ENCODE measurements at regions not wholly inside any gene's neighbourhood (a gene's known extent, or its start where the extent isn't known, plus 50 kb on each side); places are given as distances from the start of the nearest gene placed in this dataset.
A peak's percentile ranks its signal among the peaks of the same experiment; 100 is the strongest.

GRCh38 chr15:94177112-94177511 is 54.2 kb upstream of the MCTP2 start:
- no peak for DNase-seq

DNA sequence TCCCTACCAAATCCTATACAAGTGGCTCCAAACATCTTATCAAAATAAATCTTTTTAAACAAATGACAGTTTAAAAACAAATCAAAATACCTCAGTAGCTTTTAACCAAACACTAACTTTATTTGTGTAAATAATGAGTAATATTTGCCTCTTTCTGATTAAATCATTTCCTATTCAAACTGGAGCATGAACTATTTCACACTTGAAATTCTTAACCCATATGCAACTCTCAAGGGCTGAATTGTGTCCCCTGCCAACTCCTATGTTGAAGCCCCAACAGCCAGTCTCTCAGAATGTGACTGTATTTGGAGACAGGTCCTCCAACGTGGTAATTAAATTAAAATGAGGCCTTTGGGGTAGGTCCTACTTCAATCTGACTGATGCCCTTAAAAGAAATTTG is 55.9 kb upstream of the MCTP2 start:
- DNase-seq, result no peak

GRCh38 chr15:94174399-94174802 is 57.0 kb upstream of the MCTP2 start:
- no peak for DNase-seq

DNA sequence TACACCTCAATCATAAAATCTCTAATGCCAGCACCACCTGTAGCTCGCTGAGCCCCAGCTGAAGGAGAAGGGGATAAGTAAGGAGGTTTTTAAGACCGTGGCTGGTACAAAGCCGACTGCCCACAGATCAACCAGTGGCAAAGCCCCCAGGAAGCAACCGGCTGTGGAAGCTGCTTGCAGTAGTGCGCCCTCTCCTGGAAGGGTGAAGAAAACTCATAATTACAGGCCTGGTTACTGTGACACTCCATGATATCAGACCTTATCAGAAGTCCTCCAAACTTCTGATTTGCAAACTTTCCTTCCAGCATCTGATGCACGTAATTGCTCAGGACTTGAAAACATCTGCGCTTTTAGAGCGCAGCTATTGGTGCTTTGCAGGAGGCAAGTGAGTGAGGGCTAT is 63.1 kb upstream of the MCTP2 start:
- no peak for DNase-seq

DNA sequence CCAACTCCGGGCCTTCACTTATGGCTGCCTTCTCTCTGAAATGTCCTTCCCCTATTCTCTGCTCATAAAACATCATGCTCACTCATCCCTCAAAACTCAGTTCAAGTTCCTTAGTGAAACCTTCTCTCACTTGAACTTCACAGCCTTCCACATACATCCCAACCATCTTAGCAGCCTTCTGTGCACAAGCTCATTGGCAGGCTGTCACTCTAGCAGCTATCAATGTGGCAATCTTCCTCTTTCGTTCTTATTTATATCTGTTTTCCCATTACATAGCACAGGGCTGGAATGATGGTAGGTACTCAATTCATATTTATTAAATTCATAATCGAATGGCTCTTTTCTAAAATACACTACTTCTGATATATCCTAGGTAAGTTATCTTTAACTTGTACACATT is 66.4 kb upstream of the MCTP2 start:
- no peak for DNase-seq

GRCh38 chr15:94164202-94164807 is 67.1 kb upstream of the MCTP2 start:
- DNase-seq, result no peak

- no peak for DNase-seq
These were observed 68.4 kb upstream of the MCTP2 start for GRCh38 chr15:94162939-94163338.

DNA sequence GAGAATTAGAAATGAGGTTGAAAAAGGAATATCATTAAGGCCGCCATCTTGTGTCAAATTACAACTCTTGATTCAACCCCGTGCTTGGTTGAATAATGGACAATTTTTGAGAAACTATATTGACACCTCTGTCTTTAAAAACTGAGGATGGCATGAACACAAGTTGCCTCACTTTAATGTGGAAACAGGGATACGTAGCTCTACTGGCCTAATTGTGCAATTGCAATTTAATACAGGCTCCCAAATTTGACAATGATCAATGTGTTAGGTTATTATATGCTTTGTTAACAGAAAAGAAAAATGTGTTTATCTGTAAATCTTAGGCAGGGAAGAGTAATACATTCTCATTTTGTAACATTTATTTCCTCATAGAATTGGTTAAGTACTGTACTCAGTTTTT is 77.1 kb upstream of the MCTP2 start:
- no peak for DNase-seq

GRCh38 chr15:94145046-94145445 is 86.3 kb upstream of the MCTP2 start:
- no peak for DNase-seq

DNA sequence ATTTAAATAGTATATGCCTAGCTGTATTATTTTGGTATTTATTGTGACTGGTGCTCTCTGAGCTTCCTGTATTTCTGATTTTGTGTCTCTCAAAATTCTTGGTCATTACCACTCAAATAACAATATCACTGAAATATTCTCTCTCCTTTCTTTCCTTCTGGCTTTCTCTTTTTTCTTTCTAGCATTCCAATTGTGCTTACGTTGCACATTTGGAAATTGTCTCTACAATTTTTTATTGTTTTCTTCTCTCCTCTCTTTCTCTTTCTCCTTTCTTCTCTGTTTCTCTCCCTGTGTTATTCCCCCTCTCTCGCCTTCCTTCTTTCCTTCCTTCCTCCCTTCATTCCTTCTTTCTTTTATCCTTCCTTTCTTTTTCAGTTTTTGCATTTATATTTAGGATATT is 89.6 kb upstream of the MCTP2 start:
- no peak for DNase-seq

DNA sequence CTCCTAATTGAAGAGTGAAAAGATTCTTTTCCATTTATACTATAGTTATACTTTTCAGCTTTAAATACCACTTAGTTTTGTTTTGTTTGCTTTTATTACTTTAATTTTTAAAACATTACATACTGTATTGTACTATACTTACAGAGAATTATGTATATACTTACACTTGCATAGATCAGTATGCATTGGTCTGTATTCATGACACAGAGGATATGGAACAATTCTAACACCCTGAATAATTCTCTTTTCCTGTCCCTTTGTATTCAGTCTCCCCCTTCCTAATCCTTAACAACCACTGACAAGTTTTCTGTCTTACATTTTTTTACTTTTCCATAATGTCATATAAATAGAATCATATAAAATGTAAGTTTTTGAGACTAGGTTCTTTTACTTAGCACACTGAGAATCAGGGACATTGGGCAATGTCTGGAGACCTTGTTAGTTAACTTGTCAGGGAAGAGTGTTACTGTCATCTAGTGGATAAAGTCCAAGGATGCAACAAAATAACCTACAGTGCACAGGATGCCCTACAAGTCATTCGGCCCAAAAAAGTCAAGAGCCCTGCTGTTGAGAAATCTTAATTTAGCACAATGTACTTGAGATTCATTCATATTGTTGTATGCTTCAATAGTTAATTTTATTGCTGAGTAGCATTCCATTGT is 95.7 kb upstream of the MCTP2 start:
- no peak for DNase-seq

DNA sequence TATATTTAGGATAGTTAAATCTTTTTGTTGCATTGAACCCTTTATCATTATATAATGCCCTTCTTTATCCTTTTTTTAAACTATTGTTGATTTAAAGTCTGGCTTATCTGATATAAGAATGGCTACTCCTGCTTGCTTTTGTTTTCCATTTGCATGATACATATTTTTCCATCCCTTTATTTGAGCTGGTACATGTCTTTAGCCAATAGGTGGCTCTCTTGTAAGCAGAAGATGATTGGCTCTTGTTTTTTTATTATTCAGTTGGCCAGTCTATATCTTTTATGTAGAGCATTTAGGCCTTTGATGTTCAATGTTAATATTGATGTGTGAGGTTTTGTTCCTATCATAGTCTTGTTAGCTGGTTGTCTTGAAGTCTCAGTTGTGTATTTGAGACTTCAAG is 99.5 kb upstream of the MCTP2 start:
- DNase-seq, result no peak

DNA sequence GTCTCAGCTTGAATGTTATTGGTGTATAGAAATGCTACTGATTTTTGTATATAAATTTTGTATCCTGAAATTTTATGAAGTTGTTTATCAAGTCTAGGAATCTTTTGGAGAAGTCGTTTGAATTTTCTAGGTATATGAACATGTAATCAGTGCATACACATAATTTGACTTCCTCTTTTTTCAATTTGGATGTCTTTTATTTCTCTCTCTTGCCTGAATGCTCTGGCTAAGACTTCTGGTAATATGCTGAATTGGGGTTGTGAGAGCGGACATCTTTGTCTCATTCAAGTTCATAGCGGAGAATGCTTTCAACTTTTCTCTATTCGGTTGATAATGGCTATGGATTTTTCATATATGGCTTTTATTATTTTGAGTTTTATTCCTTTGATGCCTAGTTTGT is 100.9 kb upstream of the MCTP2 start:
- no peak for DNase-seq

GRCh38 chr15:94127006-94127405 is 104.4 kb upstream of the MCTP2 start:
- no peak for DNase-seq

- DNase-seq, result no peak
These were observed 105.7 kb upstream of the MCTP2 start for GRCh38 chr15:94125698-94126097.

DNA sequence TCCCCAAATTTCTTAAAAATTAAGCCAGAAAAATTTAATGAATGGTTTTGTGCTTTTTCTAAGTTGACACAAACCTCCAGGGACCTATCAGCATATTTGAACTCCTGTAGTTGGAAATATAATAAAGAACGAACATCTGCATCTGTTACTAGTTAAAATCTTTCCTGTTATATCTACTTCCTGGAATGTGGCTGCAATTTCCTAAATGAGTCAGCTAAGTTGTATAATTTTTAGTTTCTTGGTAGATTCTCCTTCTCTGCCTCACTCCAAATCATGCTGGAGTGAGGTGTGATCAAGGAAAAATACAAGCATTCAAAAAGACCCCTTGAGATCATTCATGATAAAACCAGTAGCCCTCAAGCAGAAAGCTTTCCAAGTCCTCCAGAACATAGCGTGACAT is 106.2 kb upstream of the MCTP2 start:
- no peak for DNase-seq

DNA sequence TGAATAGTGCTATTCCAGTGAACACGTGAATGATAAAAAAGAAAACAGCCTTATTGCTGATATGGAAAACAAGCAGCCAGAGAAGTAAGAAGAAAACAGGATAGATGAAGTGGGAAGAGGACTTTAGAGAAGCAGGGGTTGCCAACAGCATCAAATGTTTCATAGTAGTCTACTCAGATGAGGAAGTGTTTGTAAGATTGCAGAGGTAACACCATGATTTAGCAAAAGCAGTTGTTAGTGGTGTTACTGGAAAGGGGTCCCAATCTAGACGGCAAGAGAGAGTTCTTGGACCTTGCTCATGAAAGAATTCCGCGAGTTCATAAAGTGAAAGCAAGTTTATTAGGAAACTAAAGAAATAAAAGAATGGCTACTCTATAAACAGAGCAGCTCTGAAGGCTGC is 108.8 kb upstream of the MCTP2 start:
- no peak for DNase-seq

DNA sequence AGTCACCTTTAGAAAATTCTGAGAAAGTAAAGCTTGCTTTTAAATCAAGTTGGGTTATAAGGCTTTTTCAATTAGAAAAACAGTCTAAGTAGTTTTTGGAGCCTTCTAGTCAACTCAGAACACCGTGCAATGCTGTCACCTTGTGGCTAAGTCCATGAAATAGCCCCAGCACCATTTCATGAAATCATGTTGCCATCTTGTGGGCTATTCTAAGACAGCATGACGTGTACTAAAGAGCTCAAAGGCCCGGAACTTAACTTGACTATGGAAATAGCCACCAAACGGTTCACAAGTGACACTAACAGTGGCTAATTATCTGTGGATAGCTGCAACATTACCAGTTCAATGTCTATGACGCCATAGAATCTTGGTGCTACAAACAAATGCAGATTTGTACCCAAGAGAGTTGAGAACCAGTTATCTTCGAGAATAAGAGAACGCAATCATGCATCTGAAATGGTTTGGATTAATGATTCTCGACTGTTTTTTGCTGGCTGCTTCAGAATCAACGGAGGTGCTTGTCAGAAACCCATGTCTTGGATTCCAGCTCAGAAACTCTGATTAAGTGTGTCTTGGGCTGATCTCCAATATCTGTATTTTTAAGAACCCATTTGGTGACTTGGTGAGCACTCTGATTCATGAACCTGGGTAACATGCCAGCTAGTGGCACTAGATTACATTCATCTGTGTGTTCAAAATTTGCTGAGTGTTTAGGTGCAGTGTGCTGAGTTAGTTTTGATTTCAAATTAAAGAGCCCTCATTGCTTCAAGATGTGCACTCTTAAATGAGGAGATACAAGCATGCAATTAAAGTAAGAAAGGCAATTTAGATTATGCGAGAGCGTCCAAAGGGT is 111.2 kb upstream of the MCTP2 start:
- peak; percentile 52 for DNase-seq

GRCh38 chr15:94119298-94119811 is 112.0 kb upstream of the MCTP2 start:
- no peak for DNase-seq

- no peak for DNase-seq
These were observed 120.8 kb upstream of the MCTP2 start for GRCh38 chr15:94110476-94111130.

GRCh38 chr15:94107652-94108051 is 123.7 kb upstream of the MCTP2 start:
- no peak for DNase-seq

GRCh38 chr15:94105760-94106159 is 125.6 kb upstream of the MCTP2 start:
- no peak for DNase-seq

- DNase-seq, result no peak
These were observed 130.5 kb upstream of the MCTP2 start for GRCh38 chr15:94100863-94101262.

DNA sequence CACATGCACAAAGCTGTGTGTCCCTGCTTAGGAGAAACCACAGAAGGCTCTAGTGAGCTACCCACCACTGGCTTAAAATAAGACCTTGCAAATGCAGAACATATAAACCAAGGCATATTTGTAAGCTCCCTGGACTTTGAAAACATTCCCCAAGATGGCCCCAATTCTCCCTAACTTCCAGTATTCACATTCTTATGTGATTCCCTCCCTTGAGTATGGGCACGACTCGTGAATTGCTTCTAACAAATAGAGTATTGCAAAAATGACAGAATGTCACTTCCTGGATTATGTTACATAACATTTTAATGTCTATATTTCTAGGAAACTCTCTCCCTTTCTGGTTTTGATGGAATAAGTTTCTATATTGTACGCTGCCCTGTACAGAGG is 131.8 kb upstream of the MCTP2 start:
- DNase-seq, result no peak

Measured in amniotic stem cell (primary cell).